ENCODE measurements at regions not wholly inside any gene's neighbourhood (a gene's known extent, or its start where the extent isn't known, plus 50 kb on each side); places are given as distances from the start of the nearest gene placed in this dataset.

DNA sequence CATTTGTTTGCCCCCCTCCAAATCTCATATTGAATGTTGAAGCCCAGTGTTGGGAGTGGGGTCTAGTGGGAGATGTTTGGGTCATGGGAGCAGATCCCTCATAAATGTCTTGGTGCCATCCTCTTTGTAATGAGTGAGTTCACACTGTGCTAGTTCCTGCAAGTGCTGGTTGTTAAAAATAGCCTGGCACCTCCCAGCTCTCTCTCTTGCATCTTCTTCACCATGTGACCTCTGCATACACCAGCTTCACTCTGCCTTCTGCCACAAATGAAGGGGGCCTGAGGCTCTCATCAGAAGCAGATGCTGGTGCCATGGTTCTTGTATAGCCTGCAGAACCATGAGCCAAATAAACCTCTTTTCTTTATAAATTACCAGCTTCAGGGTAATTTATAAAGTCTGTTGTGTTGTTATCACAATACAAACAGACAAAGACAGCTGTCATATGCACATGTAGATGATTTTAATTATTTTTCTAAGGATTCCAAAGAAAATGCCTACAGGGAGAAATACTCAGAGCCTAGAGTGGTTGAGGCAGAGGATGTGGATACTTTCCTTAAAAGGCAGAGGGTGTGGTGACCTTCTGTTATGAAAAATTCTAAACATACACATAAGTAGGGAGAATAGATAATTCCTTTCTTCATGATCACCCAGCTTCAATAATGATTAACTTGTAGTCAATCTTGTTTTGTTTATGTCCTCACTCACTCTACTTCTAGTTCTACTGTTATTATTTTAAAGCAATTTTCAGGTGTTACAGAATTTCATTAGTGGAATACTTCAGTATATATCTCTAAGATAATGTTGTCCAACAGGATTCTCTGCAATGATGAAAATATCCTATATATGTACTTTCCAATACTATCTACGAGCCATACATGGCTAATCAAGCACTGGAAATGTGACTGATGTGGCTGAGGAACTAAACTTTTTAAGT lies 75.1 kb upstream of the RANBP6 start (continued):
- TF ChIP-seq SP1 (IDR thresholded peaks at IDR 0.05; ENCODE audit: low read depth, low read length) (no peak), CHD2 (IDR thresholded peaks at IDR 0.05; ENCODE audit: low read length) (no peak), SP4 (IDR thresholded peaks at IDR 0.05; ENCODE audit: low read length) (no peak), CBX5 (IDR thresholded peaks at IDR 0.05; ENCODE audit: low read depth, low read length) (no peak), CHD1 (IDR thresholded peaks at IDR 0.05; ENCODE audit: low read depth, low read length) (no peak), JUN (IDR thresholded peaks at IDR 0.05; ENCODE audit: low read depth, low read length) (no peak), EZH2 (IDR thresholded peaks at IDR 0.05; ENCODE audit: low read depth, low read length, severe bottlenecking) (no peak)
- TF ChIP-seq, protein P1, sequence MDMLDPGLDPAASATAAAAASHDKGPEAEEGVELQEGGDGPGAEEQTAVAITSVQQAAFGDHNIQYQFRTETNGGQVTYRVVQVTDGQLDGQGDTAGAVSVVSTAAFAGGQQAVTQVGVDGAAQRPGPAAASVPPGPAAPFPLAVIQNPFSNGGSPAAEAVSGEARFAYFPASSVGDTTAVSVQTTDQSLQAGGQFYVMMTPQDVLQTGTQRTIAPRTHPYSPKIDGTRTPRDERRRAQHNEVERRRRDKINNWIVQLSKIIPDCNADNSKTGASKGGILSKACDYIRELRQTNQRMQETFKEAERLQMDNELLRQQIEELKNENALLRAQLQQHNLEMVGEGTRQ (IDR thresholded peaks at IDR 0.05; ENCODE audit: low read length), result no peak

All from H1 (cell line).